GM18867 (cell line): ENCODE measurements at regions not wholly inside any gene's neighbourhood (a gene's known extent, or its start where the extent isn't known, plus 50 kb on each side); places are given as distances from the start of the nearest gene placed in this dataset.
"Not testable (repeated sequence)": the region's sequence is repeated elsewhere in the genome, so short reads cannot be mapped to it uniquely, and the experiment has no call there.

ENCODE experiments used
- ATAC-seq: cut with Tn5 transposase; IDR thresholded peaks from one replicate; pipeline ENCODE4 v1.9.1; 2021; ENCODE audit warnings: mild to moderate bottlenecking, moderate library complexity; ENCODE audit not compliant: unreplicated experiment

DNA sequence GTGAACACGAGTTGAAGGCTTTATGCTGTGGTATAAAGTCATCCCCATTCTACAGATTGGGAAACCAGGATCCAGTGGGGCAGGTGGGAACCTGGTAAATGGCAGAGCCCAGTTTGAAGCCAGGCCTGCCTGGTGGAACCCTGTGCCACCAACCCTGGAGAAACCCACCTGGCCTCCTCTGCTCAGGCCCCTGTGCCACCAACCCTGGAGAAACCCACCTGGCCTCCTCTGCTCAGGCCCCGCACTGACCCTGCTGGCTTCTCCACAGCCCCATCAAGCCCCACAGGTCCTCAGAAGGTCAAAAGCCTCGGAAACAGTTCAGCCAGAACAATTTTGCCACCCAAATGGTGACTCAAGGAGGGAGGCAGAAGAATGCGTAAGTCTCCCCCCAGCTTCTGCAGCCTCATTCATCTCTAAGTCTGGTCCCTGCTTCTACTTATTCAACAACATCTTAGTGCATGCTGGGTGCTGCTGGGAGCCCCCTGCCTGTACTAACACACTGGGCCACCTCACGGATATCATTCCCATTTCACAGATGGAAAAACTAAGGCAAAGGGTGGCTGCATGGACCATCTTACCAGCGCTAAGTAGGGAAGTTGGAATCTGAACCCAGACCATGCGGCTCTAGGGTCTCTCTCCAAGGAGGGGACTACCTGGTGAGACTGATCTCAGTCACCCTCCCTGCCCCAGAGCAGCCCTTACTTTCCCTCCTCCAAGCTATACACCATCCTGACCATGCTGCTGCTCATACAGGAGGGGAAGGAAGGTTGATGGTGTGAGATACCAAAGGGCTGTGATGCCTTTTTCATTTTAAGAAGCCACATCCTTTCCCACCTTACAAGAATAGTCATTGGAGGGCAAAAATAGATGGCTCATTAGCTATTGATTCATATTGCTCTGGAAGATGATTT is 93.7 kb upstream of the ID2 start:
- no peak for ATAC-seq

DNA sequence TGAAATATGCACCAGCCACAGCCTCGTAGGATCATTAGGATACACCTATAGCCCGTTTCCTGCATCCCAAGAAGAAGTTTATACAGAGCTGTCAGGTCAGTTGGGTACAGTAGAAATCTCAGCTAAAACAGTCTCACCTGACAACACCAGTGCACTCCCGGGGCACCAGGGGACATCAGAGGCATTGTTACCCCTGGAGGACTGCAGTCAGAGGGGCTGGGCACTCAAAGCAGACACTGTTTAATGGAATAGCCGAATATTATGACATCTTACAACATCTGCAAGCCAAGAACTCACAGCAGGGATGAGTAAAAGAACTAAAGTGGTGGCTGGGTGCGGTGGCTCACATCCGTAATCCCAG is 93.0 kb upstream of the ID2 start:
- no peak for ATAC-seq

DNA sequence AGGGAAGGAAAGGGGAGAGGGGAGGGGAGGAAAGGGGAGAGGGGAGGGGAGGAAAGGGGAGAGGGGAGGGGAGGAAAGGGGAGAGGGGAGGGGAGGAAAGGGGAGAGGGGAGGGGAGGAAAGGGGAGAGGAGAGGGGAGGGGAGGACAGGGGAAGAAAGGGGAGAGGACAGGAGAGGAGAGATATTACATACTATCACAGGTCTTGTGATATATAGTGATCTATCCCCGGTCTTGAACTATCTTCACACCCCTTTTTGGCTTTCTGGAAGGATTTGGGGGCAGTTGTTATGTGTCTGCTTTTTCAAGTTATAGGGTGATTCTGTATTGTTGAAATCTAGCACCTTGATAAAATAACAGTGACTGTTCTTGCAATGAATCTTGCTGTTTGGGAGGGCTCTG is 92.1 kb upstream of the ID2 start:
- no peak for ATAC-seq

GRCh38 chr2:8590938-8591337 is 90.9 kb upstream of the ID2 start:
- ATAC-seq = no peak

DNA sequence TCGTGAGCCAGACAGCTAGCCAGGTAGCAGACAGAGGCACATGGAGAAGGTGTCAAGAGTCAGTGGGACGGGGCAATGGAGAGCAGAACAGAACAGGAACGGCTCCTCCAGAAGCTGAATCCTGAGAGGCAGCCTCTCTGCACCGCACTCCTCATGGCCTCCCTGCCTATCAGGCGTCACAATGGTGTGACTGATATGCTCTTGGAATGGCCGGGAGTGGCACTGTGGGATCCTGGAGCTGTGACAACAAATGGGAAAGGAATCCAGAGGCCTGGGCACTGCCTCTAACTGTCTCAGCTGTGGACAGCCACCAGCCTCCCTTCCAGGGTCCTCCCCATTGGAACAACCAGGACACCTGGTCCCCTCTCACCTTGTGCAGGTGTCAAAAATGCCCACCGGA is 89.1 kb upstream of the ID2 start:
- no peak for ATAC-seq

- ATAC-seq = no peak
These were observed 88.6 kb upstream of the ID2 start for GRCh38 chr2:8593243-8593642.

GRCh38 chr2:8594731-8595427 is 87.0 kb upstream of the ID2 start:
- no peak for ATAC-seq

GRCh38 chr2:8595428-8595805 is 86.4 kb upstream of the ID2 start:
- ATAC-seq = no peak

DNA sequence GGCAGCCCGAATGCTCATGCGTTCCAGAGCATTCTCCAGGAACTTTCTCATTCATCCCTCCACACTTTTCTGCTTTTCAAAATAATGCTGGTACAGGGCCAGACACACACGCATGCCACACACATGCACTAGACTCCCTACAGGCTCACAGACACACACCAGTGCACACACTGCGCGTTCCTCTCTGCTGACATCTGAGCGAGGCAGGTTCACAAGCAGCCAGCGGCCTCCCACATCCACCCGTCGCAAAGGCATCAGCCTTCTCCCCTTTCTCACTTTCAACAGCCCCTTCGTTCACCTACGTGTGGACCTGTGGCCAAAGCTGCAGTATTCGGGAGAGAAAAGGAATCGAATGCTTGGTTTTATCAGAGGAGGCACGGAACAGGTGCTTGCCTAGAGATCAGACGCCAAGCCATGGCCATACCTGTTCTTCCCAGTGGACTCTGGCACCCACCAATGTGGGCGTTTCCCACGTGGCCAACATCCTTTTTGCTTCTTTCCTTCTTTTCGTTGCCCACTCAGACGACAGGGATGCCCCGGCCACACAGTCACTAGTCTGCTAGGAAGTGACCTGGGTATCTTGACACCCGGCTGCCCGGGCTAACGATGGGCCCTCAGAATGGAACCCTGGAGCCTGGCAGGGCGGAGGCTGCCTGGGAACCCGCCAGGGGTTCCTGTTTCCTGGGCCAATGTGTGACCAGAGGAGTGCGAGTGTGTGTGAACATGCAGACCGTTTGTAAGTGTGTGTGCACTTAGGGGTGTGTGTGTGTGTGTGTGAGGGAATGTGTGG is 85.8 kb upstream of the ID2 start:
- ATAC-seq = no peak

GRCh38 chr2:8597094-8597493 is 84.8 kb upstream of the ID2 start:
- no peak for ATAC-seq

- ATAC-seq = no peak
These were observed 84.2 kb upstream of the ID2 start for GRCh38 chr2:8597559-8598225.

- ATAC-seq = no peak
These were observed 83.3 kb upstream of the ID2 start for GRCh38 chr2:8598295-8599165.

GRCh38 chr2:8599421-8600242 is 82.2 kb upstream of the ID2 start:
- ATAC-seq = no peak

DNA sequence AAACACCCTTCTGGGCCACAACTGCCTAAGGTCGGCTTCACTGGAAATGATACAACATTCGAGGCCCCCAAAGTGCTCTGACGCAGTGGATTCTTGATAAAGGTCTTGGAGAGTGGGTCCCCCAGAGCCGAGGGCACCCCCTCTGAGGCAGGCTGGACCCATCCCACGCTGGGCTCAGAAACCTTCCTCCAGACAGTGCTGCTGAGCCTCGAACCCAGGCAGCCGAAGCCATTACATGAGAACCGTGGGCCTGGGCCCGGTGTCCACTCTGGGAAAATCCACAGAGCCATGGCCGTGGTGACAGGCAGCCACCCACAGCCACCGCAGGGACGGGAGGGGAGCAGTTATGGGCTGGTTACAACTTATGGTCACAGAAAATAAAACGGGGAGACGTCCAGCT is 81.4 kb upstream of the ID2 start:
- no peak for ATAC-seq

GRCh38 chr2:8602809-8603208 is 79.0 kb upstream of the ID2 start:
- ATAC-seq = no peak

DNA sequence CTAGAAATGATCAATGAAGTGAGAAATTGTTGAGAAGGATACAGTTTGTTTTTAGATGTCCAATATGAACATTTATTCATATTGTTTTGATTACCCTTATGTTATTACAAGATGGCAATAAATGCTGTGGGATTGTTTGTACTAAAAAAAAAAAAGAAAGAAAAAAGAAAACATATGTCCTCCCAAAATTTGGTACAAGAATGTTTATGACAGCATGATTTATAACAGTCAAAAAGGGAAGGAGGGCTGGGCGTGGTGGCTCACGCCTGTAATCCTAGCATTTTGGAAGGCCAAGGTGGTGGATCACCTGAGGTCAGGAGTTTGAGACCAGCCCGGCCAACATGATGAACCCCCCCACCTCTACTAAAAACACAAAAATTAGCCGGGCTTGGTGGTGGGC is 78.5 kb upstream of the ID2 start:
- ATAC-seq = not testable (repeated sequence)

DNA sequence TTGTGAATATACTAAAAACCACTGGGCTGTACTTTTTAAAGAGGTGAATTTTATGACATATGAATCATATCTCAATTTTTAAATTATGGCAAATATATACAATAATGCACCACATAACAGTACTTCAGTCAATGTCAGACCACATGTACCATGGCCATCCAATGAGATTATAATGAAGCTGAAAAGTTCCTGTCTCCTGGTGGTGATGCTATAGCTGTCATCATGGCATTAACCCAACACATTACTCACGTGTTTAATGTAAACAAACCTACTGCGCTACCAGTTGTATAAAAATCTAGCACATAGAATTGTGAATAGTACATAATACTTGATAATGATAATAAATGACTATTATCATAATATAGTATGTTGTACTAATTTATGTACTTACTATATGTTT is 77.6 kb upstream of the ID2 start:
- ATAC-seq = no peak

DNA sequence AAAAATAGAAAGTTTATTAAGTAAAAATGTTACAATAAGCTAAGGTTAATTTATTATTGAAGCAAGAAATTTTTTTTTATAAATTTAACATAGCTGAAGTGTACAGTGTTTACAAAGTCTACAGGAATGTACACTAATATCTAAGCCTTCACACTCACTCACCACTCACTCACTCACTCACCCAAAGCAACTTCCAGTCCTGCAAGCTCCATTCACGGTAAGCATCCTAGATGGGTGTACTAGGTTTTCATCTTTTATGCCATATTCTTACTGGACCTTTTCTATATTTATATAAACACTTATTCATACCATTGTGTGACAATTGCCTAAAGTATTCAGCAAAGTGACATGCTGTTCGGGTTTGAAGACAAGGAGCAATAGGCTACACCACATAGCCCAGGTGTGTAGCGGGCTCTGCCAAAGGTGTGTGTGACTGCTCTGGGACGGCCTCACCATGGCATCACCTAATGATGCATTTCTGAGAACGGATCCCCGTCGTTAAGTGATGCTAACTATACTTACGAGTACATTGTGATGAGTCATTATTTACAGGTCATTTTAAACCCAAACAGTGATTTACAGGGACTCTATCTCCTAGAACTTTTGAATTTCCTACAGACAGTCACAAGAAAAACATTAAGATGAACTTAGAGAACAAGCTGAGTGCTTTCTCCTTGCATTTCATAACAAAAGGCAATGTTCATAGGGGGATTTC is 76.3 kb upstream of the ID2 start:
- ATAC-seq = no peak

DNA sequence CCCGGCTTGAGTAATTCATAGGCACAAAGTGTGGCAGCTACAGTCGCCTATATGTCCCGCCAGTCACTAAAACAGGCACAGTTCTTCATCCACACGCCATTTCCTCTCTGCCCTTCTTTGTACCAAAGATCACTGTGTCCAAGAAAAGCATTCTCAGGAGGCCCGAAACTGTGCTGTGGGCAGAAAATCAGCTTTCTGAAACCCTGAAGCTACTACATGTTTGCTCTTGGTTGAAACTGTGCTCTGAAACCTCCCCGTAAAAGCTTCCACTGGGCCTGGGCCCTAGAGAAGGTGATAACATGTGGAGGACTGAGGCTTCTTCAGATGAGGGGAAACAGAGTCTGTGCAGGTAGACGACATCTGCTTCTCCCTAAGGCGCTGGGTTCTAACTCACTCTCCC is 75.6 kb upstream of the ID2 start:
- peak; percentile 95 for ATAC-seq
